ENCODE measurements at regions not wholly inside any gene's neighbourhood (a gene's known extent, or its start where the extent isn't known, plus 50 kb on each side); places are given as distances from the start of the nearest gene placed in this dataset.
A peak's percentile ranks its signal among the peaks of the same experiment; 100 is the strongest.

GRCh38 chr2:39513641-39514094 is 76.6 kb upstream of the MAP4K3 start:
- TF ChIP-seq SPI1 (IDR thresholded peaks at IDR 0.05; ENCODE audit: borderline replicate concordance, low read depth): no peak
- TF ChIP-seq CTCF (IDR thresholded peaks at IDR 0.05; ENCODE audit: insufficient read depth, low read length): peak; percentile 16
- H3K4me3 ChIP-seq (replicated peaks; ENCODE audit: insufficient read depth, low read length): no peak overlapping the region
- peak; percentile 43 to 55 for DNase-seq (ENCODE audit: low read depth in 1 of 2, low spot score in 1 of 2)
- H3K27ac ChIP-seq (replicated peaks): no peak overlapping the region
- no peaks in the 10 kb centered on the region for H3K27me3 ChIP-seq (ENCODE audit: insufficient read depth, poor library complexity, severe bottlenecking)

- H3K4me3 ChIP-seq (replicated peaks; ENCODE audit: insufficient read depth, low read length): no peak overlapping the region
- no peak overlapping the region for H3K27ac ChIP-seq (replicated peaks)
- no peaks in the 10 kb centered on the region for H3K27me3 ChIP-seq (ENCODE audit: insufficient read depth, poor library complexity, severe bottlenecking)
- TF ChIP-seq SPI1 (IDR thresholded peaks at IDR 0.05; ENCODE audit: borderline replicate concordance, low read depth) (no peak), GABPA (IDR thresholded peaks at IDR 0.05; ENCODE audit: low read depth) (no peak), CTCF (IDR thresholded peaks at IDR 0.05; ENCODE audit: insufficient read depth, low read length) (no peak), REST (IDR thresholded peaks at IDR 0.05; ENCODE audit: insufficient replicate concordance, low read depth) (no peak), POLR2AphosphoS5 (IDR thresholded peaks at IDR 0.05; ENCODE audit: low read depth) (no peak)
- DNase-seq (ENCODE audit: low read depth in 1 of 2, low spot score in 1 of 2): no peak
Measured at GRCh38 chr2:39514825-39515224, 77.7 kb upstream of the MAP4K3 start.

- no peak for TF ChIP-seq REST (IDR thresholded peaks at IDR 0.05; ENCODE audit: insufficient replicate concordance, low read depth)
- no peak for TF ChIP-seq CTCF (IDR thresholded peaks at IDR 0.05; ENCODE audit: insufficient read depth, low read length)
- TF ChIP-seq POLR2AphosphoS5 (IDR thresholded peaks at IDR 0.05; ENCODE audit: low read depth): no peak
- no peak for TF ChIP-seq SPI1 (IDR thresholded peaks at IDR 0.05; ENCODE audit: borderline replicate concordance, low read depth)
- no peak for TF ChIP-seq GABPA (IDR thresholded peaks at IDR 0.05; ENCODE audit: low read depth)
- DNase-seq (ENCODE audit: low read depth in 1 of 2, low spot score in 1 of 2): no peak
- no peaks in the 10 kb centered on the region for H3K27me3 ChIP-seq (ENCODE audit: insufficient read depth, poor library complexity, severe bottlenecking)
- no peak overlapping the region for H3K4me3 ChIP-seq (replicated peaks; ENCODE audit: insufficient read depth, low read length)
- no peak overlapping the region for H3K27ac ChIP-seq (replicated peaks)
Measured at GRCh38 chr2:39515273-39515896, 78.3 kb upstream of the MAP4K3 start.

- no peak overlapping the region for H3K4me3 ChIP-seq (replicated peaks; ENCODE audit: insufficient read depth, low read length)
- TF ChIP-seq SPI1 (IDR thresholded peaks at IDR 0.05; ENCODE audit: borderline replicate concordance, low read depth): no peak
- TF ChIP-seq REST (IDR thresholded peaks at IDR 0.05; ENCODE audit: insufficient replicate concordance, low read depth): no peak
- no peak for TF ChIP-seq POLR2AphosphoS5 (IDR thresholded peaks at IDR 0.05; ENCODE audit: low read depth)
- TF ChIP-seq CTCF (IDR thresholded peaks at IDR 0.05; ENCODE audit: insufficient read depth, low read length): no peak
- TF ChIP-seq GABPA (IDR thresholded peaks at IDR 0.05; ENCODE audit: low read depth): no peak
- no peak overlapping the region for H3K27ac ChIP-seq (replicated peaks)
- DNase-seq (ENCODE audit: low read depth in 1 of 2, low spot score in 1 of 2): no peak
- H3K27me3 ChIP-seq (ENCODE audit: insufficient read depth, poor library complexity, severe bottlenecking): no peaks in the 10 kb centered on the region
Measured at GRCh38 chr2:39515897-39516346, 78.8 kb upstream of the MAP4K3 start.
